Tibial artery (tissue), 4 donors: ENCODE measurements at regions not wholly inside any gene's neighbourhood (a gene's known extent, or its start where the extent isn't known, plus 50 kb on each side); places are given as distances from the start of the nearest gene placed in this dataset.

Experiments used
- DNase-seq, 2 donors: peaks; one replicate each; pipeline ENCODE4 v3.0.0-alpha.2; 2019
- H3K27ac ChIP-seq, 2 donors: fragments of 200-600 bp; sonication (generic) in 1 of 2; 1 replicate in 1 of 2; 2 replicates in 1 of 2; pipeline ENCODE4 v1.5.1; 2018 to 2019; ENCODE audit warnings: mild to moderate bottlenecking in 1 of 2
- H3K27me3 ChIP-seq, 2 donors: fragments of 200-600 bp; sonication (generic) in 1 of 2; one replicate each; pipeline versions ENCODE4 v1.5.1 to v1.6.0; 2016 to 2019
- H3K36me3 ChIP-seq, 3 donors: fragments of 200-600 bp; sonication (generic) in 2 of 3; one replicate each; pipeline ENCODE4 v1.5.1; 2016 to 2019; ENCODE audit warnings: mild to moderate bottlenecking in 2 of 3
- H3K4me1 ChIP-seq, 4 donors: fragments of 200-600 bp; sonication (generic) in 2 of 4; 1 replicate in 3 of 4; 2 replicates in 1 of 4; pipeline ENCODE4 v1.5.1; 2016 to 2019
- H3K4me3 ChIP-seq, 2 donors: fragments of 200-600 bp; sonication (generic) in 1 of 2; 1 replicate in 1 of 2; 2 replicates in 1 of 2; pipeline ENCODE4 v1.5.1; 2018 to 2019; ENCODE audit warnings: mild to moderate bottlenecking in 2 of 2
- H3K9me3 ChIP-seq, 3 donors: fragments of 200-600 bp; sonication (generic) in 1 of 3; one replicate each; pipeline ENCODE4 v1.5.1; 2016 to 2019
- intact Hi-C: fragments of 100-400 bp; cut with DNase I; formaldehyde crosslinking; loops from one replicate; pipeline ENCODE4 v1.15.0; 2023; ENCODE audit warnings: low total_unique reads
- TF ChIP-seq, protein P1 (sequence below), 2 experiments: fragments of 200-600 bp in 1 of 2; fragments of 450-650 bp in 1 of 2; IDR thresholded peaks; one replicate each; pipeline ENCODE4 v1.5.1; 2017 to 2019; ENCODE audit warnings: antibody characterized with exemption in 2 of 2, mild to moderate bottlenecking in 1 of 2, moderate library complexity in 1 of 2

- Histone ChIP-seq H3K9me3 (no peaks in the 10 kb centered on the region), H3K27me3 (no peaks in the 10 kb centered on the region), H3K4me3 (no peak overlapping the region), H3K27ac (no peak overlapping the region), H3K36me3 (no peaks in the 10 kb centered on the region), H3K4me1 (peaks cover 0 to 4% (median 0%) of the 10 kb centered on the region in 4 donors)
- intact Hi-C loops: loop anchor here (10.0 kb wide), 1 partner anchor 169 kb away; no protein-coding TSS in a partner anchor
- TF ChIP-seq, protein P1, sequence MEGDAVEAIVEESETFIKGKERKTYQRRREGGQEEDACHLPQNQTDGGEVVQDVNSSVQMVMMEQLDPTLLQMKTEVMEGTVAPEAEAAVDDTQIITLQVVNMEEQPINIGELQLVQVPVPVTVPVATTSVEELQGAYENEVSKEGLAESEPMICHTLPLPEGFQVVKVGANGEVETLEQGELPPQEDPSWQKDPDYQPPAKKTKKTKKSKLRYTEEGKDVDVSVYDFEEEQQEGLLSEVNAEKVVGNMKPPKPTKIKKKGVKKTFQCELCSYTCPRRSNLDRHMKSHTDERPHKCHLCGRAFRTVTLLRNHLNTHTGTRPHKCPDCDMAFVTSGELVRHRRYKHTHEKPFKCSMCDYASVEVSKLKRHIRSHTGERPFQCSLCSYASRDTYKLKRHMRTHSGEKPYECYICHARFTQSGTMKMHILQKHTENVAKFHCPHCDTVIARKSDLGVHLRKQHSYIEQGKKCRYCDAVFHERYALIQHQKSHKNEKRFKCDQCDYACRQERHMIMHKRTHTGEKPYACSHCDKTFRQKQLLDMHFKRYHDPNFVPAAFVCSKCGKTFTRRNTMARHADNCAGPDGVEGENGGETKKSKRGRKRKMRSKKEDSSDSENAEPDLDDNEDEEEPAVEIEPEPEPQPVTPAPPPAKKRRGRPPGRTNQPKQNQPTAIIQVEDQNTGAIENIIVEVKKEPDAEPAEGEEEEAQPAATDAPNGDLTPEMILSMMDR (IDR thresholded peaks at IDR 0.05): no peak
- no peak for DNase-seq
Measured at GRCh38 chr16:51815523-51815922, 664.5 kb upstream of the SALL1 start.

GRCh38 chr16:51814617-51815016 is 663.5 kb upstream of the SALL1 start:
- intact Hi-C loops: loop anchor here (10.0 kb wide), 1 partner anchor 170 kb away; no protein-coding TSS in a partner anchor
- TF ChIP-seq, protein P1 (IDR thresholded peaks at IDR 0.05): no peak
- no peak for DNase-seq
- H3K36me3 ChIP-seq: no peaks in the 10 kb centered on the region
- no peaks in the 10 kb centered on the region for H3K9me3 ChIP-seq
- H3K4me3 ChIP-seq: no peak overlapping the region
- peaks cover 0 to 4% (median 0%) of the 10 kb centered on the region in 4 donors for H3K4me1 ChIP-seq
- H3K27ac ChIP-seq: no peak overlapping the region
- no peaks in the 10 kb centered on the region for H3K27me3 ChIP-seq

GRCh38 chr16:51813609-51814008 is 662.5 kb upstream of the SALL1 start:
- H3K36me3 ChIP-seq: no peaks in the 10 kb centered on the region
- no peaks in the 10 kb centered on the region for H3K27me3 ChIP-seq
- H3K9me3 ChIP-seq: no peaks in the 10 kb centered on the region
- TF ChIP-seq, protein P1 (IDR thresholded peaks at IDR 0.05): no peak
- no peak for DNase-seq
- peaks cover 0 to 2% (median 0%) of the 10 kb centered on the region in 4 donors for H3K4me1 ChIP-seq
- no peak overlapping the region for H3K4me3 ChIP-seq
- intact Hi-C loops: loop anchor here (10.0 kb wide), 1 partner anchor 171 kb away; no protein-coding TSS in a partner anchor
- no peak overlapping the region for H3K27ac ChIP-seq

DNA sequence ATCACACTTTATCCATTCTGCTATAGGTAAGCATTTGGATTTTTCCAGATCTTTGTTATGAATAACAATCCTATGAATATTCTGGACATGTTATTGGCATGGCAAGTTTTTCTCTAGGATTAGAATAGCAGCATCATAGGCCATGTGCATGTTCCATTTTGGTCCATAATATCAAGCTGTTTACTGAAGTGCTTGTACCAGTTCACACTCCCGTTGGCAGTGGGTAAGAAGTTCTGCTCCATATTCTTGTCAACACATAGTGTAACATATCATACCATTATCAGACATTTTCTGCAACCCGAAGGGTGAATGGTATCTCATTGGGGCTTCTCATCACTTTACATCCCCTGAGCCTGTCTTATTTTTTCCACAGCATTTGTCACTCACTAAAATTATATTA is 661.9 kb upstream of the SALL1 start:
- Histone ChIP-seq H3K36me3 (no peaks in the 10 kb centered on the region), H3K4me3 (no peak overlapping the region), H3K27ac (no peak overlapping the region), H3K9me3 (no peaks in the 10 kb centered on the region), H3K4me1 (no peaks in the 10 kb centered on the region), H3K27me3 (no peaks in the 10 kb centered on the region)
- intact Hi-C loops: loop anchor here (10.0 kb wide), 1 partner anchor 172 kb away; no protein-coding TSS in a partner anchor
- no peak for DNase-seq
- TF ChIP-seq, protein P1 (IDR thresholded peaks at IDR 0.05): no peak

DNA sequence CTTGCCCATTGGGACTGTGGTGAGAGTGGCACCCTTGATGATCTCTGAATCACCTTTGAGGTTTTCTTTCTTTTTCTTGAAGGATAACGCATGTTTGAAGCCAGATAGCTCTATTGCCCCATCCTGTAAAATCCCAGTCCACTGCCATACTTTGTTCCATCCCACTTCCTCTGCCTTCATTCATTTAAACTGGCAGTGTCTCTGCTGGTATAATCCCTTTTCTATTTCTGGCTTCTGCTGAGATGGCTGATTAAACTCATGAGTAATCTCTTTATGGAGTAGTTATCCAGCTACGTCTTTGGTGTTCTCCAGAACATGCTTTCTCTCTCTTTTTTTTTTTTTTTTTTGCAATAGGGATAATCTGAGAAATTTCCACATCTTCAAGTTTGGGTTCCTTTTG is 656.5 kb upstream of the SALL1 start:
- no peak overlapping the region for H3K4me3 ChIP-seq
- TF ChIP-seq, protein P1 (IDR thresholded peaks at IDR 0.05): no peak

GRCh38 chr16:51801635-51802034 is 650.6 kb upstream of the SALL1 start:
- Histone ChIP-seq H3K4me1 (no peaks in the 10 kb centered on the region), H3K27me3 (no peaks in the 10 kb centered on the region), H3K36me3 (no peaks in the 10 kb centered on the region), H3K27ac (no peak overlapping the region), H3K4me3 (no peak overlapping the region), H3K9me3 (no peaks in the 10 kb centered on the region)
- intact Hi-C loops: no loop called here
- no peak for DNase-seq
- TF ChIP-seq, protein P1 (IDR thresholded peaks at IDR 0.05): no peak

More for the DNA sequence above, 656.5 kb upstream of the SALL1 start:
- Histone ChIP-seq H3K27me3 (no peaks in the 10 kb centered on the region), H3K27ac (no peak overlapping the region), H3K4me1 (no peaks in the 10 kb centered on the region), H3K9me3 (no peaks in the 10 kb centered on the region), H3K36me3 (no peaks in the 10 kb centered on the region)
- DNase-seq: no peak
- intact Hi-C loops: no loop called here
